Body of pancreas (tissue), 4 donors: ENCODE measurements at regions not wholly inside any gene's neighbourhood (a gene's known extent, or its start where the extent isn't known, plus 50 kb on each side); places are given as distances from the start of the nearest gene placed in this dataset.

Experiments used
- CTCF ChIP-seq, 7 experiments: fragments of 450-650 bp in 4 of 7; fragments of 200-600 bp in 3 of 7; sonication (generic) in 3 of 7; IDR thresholded peaks; one replicate each; pipeline ENCODE4 v1.5.1; 2016 to 2019; ENCODE audit warnings: antibody characterized with exemption in 7 of 7
- POLR2A ChIP-seq, 3 donors: fragments of 450-650 bp; IDR thresholded peaks; one replicate each; pipeline ENCODE4 v1.6.1; 2016; ENCODE audit warnings: antibody characterized with exemption in 3 of 3, mild to moderate bottlenecking in 2 of 3

DNA sequence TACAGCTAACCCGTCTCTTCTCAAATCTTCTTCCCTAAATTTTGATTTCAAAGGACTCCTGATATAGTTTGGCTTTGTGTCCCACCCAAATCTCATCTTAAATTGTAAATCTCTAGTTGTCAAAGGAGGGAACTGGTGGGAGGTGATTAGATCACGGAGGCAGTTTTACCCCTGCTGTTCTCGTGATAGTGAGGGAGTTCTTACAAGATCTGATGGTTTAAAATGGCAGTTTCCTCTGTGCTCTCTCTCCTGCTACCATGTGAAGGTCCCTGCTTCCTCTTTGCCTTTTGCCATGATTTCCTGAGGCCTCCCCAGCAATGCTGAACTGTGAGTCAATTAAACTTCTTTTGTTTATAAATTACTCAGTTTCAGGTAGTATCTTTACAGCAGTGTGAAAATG is 269.3 kb downstream of the POLR1F start:
- TF ChIP-seq CTCF (IDR thresholded peaks at IDR 0.05) (no peak), POLR2A (IDR thresholded peaks at IDR 0.05) (no peak)
